ENCODE measurements at regions not wholly inside any gene's neighbourhood (a gene's known extent, or its start where the extent isn't known, plus 50 kb on each side); places are given as distances from the start of the nearest gene placed in this dataset.

DNA sequence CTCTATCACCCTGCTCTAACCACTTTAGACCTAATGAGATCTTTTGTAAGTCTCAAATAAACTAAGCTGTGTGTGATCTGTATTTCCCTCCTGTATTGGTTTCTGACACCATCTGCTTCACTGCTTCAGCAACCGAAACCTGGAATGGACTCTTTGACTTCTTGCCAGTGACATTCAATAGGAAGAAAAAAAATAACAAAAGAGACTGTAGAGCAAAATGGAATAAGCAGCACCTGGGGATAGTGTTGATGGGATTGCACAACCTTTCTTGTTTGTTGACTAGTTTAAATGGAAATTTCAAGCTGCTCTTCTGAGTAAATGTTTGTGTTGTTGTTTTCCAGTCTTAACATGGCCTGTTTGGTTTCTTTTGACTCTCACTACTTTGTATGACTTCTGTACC lies 888.6 kb upstream of the SEL1L start:
- no peak for DNase-seq

- DNase-seq = no peak
Observed at GRCh38 chr14:82425261-82425660, 891.6 kb upstream of the SEL1L start.

DNA sequence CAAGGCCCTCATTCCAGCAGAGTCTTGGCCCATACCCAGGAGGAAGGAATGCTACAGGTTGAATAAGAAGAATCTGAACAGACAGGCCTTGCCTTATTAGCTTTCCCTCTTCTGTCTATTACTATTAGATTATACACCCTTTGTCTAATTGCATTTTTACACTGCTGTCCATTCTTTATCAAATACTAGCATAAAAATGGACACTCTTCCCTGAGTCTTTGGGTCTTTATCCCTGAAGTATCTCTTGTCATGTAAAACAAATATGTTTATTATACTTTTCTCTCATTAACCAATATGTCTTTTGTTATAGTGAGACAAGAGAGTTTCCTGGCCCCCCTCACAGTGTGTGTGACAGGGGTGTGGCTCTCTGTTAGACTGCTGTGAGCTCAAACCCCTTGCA lies 897.4 kb upstream of the SEL1L start:
- no peak for DNase-seq

DNA sequence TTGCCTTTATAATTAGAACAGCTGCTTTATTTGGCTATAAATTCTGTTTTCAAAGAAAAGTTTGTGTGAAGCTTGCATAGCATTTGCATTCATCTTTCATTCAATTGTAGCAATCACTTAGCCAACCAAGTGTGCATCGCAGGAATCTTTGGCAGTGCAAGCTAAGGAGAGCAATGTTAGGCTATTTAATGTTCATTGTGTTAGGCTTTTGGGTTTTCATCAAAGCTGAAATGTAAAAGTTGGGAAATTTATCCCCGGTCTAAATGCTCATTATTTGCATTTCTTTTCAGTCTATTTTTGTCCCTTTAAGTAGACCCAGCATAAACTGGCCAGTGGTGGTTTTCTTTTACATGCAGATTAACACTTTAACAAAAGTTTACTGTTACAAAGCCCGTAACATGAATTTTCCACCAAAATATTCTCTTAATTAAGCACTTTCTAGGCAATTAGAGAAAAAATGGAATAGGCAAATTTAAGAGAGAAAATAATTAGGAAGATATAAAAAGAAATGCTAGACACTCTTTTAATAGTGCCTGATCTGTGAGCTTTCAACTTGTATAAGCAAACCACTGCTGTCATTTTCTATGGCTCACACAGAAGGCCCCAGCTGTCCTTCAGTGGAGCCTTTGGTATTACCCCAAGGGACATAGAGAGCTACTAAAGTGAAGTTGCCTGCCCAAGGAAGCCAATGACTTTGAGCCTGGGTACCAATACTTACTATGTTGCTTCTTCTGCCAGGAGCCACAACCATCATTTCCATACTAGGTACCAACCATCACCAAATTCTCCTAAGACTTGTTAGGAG lies 898.9 kb upstream of the SEL1L start:
- DNase-seq = no peak

DNA sequence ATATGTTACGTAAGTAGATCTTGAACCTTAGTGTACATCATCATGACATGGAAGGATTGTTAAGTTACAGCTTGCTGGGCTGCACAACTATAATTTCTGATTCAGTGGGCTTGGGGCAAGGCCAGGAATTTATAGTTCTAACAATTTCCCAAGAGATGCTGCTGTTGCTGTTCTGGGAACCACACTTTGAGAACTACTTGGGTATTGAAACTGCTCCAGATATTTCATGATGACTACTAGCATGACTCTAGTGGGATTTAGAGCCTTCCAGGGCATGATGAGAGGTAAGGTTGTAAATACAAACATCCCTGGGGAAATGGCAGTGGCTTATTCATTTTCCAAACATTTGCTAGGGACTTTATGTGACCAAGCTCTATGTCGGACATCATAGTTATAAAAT lies 904.8 kb upstream of the SEL1L start:
- no peak for DNase-seq

DNA sequence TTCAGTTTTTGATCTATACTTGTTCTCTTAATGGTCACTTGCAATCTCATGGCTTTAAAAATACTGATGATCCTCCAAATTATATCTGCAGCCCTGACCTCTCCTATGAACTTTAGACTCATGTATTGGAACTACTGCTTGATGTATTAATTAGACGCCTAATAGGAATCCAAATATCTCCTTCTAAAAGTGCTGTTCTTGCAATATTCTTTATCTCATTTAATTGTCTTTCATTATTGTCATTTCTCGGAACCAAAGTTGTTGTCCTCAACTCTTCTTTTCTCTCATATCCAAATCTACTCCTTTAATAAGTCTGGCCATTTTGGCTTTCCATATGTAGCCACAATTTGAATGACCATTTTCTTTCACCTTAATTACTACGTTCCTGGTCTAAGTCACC lies 907.6 kb upstream of the SEL1L start:
- DNase-seq = no peak

GRCh38 chr14:82445810-82446570 lies 912.3 kb upstream of the SEL1L start:
- DNase-seq = peak in 4 of 56 donors; percentile 15 to 22 (median 18)

DNA sequence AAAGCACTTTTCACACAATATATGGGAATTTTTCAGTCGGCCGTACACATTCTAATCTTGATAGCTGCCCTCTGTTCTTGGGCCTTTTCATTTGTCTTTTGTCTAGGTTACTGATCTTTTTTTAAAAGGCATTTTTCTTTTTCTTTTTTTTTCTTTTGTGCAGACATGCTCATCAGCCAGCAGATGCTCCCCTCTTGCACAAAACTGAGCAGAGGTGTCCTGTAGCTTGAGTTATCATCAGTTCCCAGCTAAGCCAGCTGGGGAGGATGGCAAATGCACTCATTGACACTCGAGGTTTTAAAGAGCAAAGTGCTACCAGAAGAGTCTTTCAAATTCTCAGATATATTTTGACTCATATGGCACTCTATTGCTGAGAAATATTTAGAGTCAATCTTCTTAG lies 913.9 kb upstream of the SEL1L start:
- DNase-seq = peak in 3 of 56 donors; percentile 7 to 21 (median 8)

DNA sequence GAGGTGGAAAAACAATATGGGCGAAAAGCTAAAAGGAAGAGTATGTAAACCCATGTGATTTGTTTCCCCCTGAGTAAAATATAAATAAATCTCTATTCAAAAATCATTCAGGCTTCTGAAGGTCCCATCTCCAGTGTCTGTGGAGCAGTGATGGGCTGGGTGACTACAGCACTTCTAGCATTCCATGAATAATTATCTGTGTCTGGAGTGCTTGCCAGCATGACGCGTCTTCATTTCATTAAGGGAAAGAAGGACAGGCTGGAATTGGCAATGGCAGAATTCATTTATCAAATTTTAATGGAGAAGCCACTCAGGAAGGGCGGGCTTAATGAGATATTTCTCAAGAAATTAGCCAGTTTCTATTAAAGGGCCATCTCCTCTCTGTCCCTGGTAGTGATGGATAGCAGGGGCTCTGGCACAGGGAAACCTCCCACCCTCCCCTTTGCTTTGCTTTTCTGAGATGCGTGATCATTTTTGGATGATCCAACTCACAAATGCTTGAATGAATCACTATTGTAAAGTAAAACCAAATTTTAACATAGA lies 916.3 kb upstream of the SEL1L start:
- no peak for DNase-seq

GRCh38 chr14:82451675-82452074 lies 918.0 kb upstream of the SEL1L start:
- no peak for DNase-seq

DNA sequence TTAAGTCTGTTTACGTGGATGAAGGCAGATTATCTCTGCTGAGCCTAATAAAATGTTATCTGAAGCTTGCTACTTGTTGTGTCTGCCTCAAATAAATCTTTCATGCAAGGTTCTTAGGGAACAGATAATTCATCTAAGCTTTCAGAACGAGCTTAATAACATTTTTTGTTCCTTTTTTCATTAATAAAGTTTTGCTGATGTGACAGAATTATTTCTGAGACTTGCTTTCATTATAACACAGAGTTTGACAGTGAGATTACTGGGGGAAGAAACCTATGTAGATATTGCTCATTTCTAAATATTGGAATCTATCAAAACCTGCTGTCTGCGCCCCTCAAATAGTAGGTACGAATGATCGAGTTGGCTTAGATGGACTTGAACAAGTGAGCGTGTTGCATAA lies 948.7 kb upstream of the SEL1L start:
- DNase-seq = no peak

DNA sequence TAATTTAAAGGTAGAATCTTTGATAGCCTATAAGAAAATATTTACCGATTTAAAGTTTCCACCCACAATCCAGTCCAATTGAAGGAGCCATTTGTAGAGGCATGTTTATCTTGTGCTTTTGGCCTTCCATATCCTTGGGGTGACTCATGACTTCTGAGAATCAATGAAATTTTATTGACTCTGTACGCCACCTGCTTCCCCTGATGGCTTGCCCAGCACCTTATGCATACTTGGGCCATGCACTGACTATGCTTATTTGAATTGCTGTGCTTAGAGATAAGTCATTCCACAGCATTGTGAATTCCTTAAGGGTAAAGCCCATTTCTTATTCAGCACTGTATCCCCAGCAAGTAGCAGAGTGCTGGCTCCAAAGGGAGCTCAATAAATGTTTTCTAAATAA lies 954.8 kb upstream of the SEL1L start:
- DNase-seq = no peak

GRCh38 chr14:82490397-82490796 lies 956.7 kb upstream of the SEL1L start:
- DNase-seq = no peak

DNA sequence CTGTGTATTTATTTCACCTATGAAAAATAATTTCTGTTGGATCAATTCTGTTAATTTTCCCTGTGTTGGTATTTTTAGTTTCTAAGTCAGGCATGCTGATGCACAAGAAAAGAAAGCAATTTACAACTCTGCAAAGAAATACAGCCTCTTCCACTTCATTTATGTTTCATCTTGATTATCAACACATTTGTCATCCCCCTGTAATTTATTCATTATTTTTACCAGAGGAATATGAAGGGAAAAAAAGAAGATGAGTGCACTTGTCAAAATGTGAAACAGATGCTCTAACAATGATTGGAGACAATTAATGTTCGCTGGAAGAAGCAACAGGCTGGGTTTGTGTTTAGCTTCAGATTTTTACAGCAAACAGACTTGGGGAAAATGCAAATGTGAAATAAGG lies 958.5 kb upstream of the SEL1L start:
- DNase-seq = no peak

DNA sequence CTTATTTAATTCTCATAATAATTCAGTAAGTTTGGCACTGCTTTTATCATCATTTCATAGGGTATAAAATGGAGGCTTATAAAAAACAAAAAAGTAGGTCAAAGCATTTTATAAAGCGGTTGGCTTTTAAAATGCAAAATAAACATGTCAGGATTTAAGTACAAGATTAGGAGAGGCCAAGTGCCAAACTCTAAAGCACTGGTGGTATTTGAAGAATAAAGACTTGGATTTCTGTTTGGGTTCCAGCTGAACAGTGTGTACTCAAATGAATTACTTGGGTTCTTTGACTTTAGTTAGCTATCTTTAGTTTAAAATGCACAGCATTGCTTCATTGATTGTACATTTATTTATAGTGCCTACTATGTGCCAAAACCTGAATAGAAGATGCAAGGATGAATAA lies 966.6 kb upstream of the SEL1L start:
- no peak for DNase-seq

- DNase-seq = no peak
Observed at GRCh38 chr14:82501554-82501953, 967.9 kb upstream of the SEL1L start.

GRCh38 chr14:82502043-82502442 lies 968.4 kb upstream of the SEL1L start:
- DNase-seq = no peak

- no peak for DNase-seq
Observed at GRCh38 chr14:82504894-82505293, 971.2 kb upstream of the SEL1L start.

DNA sequence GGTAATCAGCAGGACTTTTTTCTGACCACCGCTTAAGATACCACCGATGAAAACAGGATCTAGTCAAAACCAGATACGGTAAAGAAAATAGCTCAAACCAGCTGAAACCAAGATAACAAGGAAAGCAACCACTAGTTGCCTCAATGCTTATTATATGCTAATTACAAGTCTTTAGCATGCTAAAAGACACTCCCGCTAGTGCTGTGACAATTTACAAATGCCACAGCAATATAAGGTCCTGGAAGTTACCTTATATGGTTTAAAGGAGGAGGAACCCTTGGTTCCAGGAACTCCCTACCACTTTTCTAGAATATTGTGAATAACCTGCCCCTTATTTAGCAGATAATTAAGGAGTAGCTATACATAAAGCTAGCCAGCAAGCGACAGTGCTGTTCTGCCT lies 976.4 kb upstream of the SEL1L start:
- DNase-seq = no peak

- DNase-seq = no peak
Observed at GRCh38 chr14:82511399-82511798, 977.7 kb upstream of the SEL1L start.

- no peak for DNase-seq
Observed at GRCh38 chr14:82520765-82521164, 987.1 kb upstream of the SEL1L start.

DNA sequence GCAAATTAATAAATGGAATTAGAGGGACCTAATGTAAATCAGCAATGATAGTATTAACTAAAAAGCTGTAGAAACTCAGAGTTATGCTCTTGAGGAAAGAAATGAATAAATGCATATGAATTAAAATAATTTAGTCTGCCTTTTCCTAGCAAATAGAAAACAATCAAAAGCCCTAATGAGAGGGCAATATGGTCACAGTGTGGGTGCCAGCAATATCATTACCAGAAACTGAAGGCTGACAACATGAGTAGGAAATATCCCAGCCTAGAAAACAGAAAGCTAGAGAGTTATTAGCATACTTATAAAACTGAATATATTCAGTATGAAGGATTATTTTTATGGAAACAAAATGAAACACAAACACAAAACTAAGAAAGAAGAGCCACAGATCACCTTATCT lies 987.5 kb upstream of the SEL1L start:
- no peak for DNase-seq

GRCh38 chr14:82528016-82528415 lies 994.4 kb upstream of the SEL1L start:
- no peak for DNase-seq

Data from amygdala (tissue), 56 donors.